ENCODE measurements at regions not wholly inside any gene's neighbourhood (a gene's known extent, or its start where the extent isn't known, plus 50 kb on each side); places are given as distances from the start of the nearest gene placed in this dataset.
A peak's percentile ranks its signal among the peaks of the same experiment; 100 is the strongest.

DNA sequence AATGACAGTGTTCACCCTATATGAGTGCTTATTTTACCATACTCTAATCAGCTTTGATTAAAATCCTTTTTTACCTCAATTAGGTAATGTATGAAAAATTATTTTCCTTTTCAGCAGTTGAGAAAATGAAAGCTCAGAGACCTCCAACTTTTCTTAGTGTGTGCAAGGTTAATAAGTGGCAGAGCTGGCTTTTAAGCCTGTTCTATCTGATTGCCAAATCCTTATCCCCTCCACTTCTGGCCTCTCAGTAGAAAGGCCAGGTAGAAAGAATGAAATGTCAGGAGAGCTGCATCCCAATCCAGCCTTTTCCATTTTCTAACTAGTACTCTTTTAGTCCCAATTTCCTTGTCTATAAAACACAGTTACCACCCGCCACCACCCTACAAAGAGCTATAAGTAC is 67.6 kb upstream of the LCLAT1 start:
- TF ChIP-seq, protein P1, sequence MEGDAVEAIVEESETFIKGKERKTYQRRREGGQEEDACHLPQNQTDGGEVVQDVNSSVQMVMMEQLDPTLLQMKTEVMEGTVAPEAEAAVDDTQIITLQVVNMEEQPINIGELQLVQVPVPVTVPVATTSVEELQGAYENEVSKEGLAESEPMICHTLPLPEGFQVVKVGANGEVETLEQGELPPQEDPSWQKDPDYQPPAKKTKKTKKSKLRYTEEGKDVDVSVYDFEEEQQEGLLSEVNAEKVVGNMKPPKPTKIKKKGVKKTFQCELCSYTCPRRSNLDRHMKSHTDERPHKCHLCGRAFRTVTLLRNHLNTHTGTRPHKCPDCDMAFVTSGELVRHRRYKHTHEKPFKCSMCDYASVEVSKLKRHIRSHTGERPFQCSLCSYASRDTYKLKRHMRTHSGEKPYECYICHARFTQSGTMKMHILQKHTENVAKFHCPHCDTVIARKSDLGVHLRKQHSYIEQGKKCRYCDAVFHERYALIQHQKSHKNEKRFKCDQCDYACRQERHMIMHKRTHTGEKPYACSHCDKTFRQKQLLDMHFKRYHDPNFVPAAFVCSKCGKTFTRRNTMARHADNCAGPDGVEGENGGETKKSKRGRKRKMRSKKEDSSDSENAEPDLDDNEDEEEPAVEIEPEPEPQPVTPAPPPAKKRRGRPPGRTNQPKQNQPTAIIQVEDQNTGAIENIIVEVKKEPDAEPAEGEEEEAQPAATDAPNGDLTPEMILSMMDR (IDR thresholded peaks at IDR 0.05; ENCODE audit: unreplicated experiment), result no peak
- no peaks in the 10 kb centered on the region for H3K27me3 Mint-ChIP-seq (ENCODE audit: unreplicated experiment)
- H3K4me1 Mint-ChIP-seq (ENCODE audit: unreplicated experiment), result no peaks in the 10 kb centered on the region
- no peaks in the 10 kb centered on the region for H3K9me3 Mint-ChIP-seq (ENCODE audit: unreplicated experiment)
- H3K36me3 Mint-ChIP-seq (ENCODE audit: low read depth, unreplicated experiment), result no peaks in the 10 kb centered on the region
- no peak overlapping the region for H3K4me3 Mint-ChIP-seq (ENCODE audit: unreplicated experiment)
- H3K27ac Mint-ChIP-seq (ENCODE audit: unreplicated experiment), result no peak overlapping the region
- DNase-seq (ENCODE audit: low spot score), result no peak

GRCh38 chr2:30380824-30381223 is 66.2 kb upstream of the LCLAT1 start:
- no peaks in the 10 kb centered on the region for H3K36me3 Mint-ChIP-seq (ENCODE audit: low read depth, unreplicated experiment)
- no peak overlapping the region for H3K4me3 Mint-ChIP-seq (ENCODE audit: unreplicated experiment)
- TF ChIP-seq, protein P1 (IDR thresholded peaks at IDR 0.05; ENCODE audit: unreplicated experiment), result no peak
- no peak for DNase-seq (ENCODE audit: low spot score)
- no peaks in the 10 kb centered on the region for H3K9me3 Mint-ChIP-seq (ENCODE audit: unreplicated experiment)
- no peaks in the 10 kb centered on the region for H3K4me1 Mint-ChIP-seq (ENCODE audit: unreplicated experiment)
- no peak overlapping the region for H3K27ac Mint-ChIP-seq (ENCODE audit: unreplicated experiment)
- no peaks in the 10 kb centered on the region for H3K27me3 Mint-ChIP-seq (ENCODE audit: unreplicated experiment)

- no peaks in the 10 kb centered on the region for H3K9me3 Mint-ChIP-seq (ENCODE audit: unreplicated experiment)
- H3K27ac Mint-ChIP-seq (ENCODE audit: unreplicated experiment), result no peak overlapping the region
- no peaks in the 10 kb centered on the region for H3K4me1 Mint-ChIP-seq (ENCODE audit: unreplicated experiment)
- H3K36me3 Mint-ChIP-seq (ENCODE audit: low read depth, unreplicated experiment), result no peaks in the 10 kb centered on the region
- TF ChIP-seq, protein P1 (IDR thresholded peaks at IDR 0.05; ENCODE audit: unreplicated experiment), result no peak
- H3K4me3 Mint-ChIP-seq (ENCODE audit: unreplicated experiment), result no peak overlapping the region
- DNase-seq (ENCODE audit: low spot score), result no peak
- H3K27me3 Mint-ChIP-seq (ENCODE audit: unreplicated experiment), result no peaks in the 10 kb centered on the region
Measured at GRCh38 chr2:30382162-30382783, 64.8 kb upstream of the LCLAT1 start.

DNA sequence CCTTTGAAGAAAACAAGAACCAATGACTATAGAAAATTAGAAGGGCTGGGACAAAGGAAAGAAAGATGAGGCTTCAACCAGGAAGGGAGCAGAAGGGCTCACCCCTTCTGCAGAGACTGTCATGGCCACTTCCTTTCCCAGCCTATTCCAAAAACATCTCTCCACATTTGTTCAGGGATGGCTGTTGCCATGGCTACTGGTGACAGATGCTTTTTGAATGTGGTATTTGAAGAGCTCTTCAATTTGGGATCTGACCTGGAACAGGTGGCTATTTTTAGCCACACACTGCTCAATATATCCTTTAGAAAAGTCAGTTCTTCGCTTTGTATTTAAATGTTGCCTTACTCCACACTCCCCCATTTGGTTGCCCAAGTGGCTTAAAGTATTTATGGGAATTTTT is 64.1 kb upstream of the LCLAT1 start:
- no peaks in the 10 kb centered on the region for H3K36me3 Mint-ChIP-seq (ENCODE audit: low read depth, unreplicated experiment)
- no peaks in the 10 kb centered on the region for H3K4me1 Mint-ChIP-seq (ENCODE audit: unreplicated experiment)
- no peak overlapping the region for H3K27ac Mint-ChIP-seq (ENCODE audit: unreplicated experiment)
- DNase-seq (ENCODE audit: low spot score), result no peak
- no peaks in the 10 kb centered on the region for H3K9me3 Mint-ChIP-seq (ENCODE audit: unreplicated experiment)
- H3K27me3 Mint-ChIP-seq (ENCODE audit: unreplicated experiment), result no peaks in the 10 kb centered on the region
- no peak overlapping the region for H3K4me3 Mint-ChIP-seq (ENCODE audit: unreplicated experiment)
- TF ChIP-seq, protein P1 (IDR thresholded peaks at IDR 0.05; ENCODE audit: unreplicated experiment), result no peak

DNA sequence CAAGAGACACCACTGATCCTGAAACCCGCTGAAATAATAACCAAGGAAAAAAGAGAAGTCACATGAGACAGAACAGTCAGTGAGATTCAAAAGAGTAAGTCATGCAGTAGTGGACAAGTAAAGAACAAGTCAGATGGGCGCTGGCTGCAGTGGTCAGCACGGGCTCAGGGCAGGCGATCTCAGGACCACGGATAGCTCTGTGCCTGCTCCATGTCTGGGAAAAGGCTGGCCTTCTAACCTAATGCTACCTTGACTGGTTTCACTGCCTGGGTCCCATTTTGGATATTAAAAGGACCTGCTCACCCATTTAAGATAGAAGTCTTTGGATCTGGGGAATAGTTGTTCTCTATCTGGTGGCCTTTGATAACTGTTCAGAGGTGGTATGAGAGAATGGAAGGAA is 61.7 kb upstream of the LCLAT1 start:
- no peaks in the 10 kb centered on the region for H3K9me3 Mint-ChIP-seq (ENCODE audit: unreplicated experiment)
- no peak overlapping the region for H3K4me3 Mint-ChIP-seq (ENCODE audit: unreplicated experiment)
- DNase-seq (ENCODE audit: low spot score), result peak; percentile 70
- TF ChIP-seq, protein P1 (IDR thresholded peaks at IDR 0.05; ENCODE audit: unreplicated experiment), result no peak
- no peaks in the 10 kb centered on the region for H3K27me3 Mint-ChIP-seq (ENCODE audit: unreplicated experiment)
- H3K36me3 Mint-ChIP-seq (ENCODE audit: low read depth, unreplicated experiment), result no peaks in the 10 kb centered on the region
- H3K4me1 Mint-ChIP-seq (ENCODE audit: unreplicated experiment), result no peaks in the 10 kb centered on the region
- H3K27ac Mint-ChIP-seq (ENCODE audit: unreplicated experiment), result no peak overlapping the region
